Duodenal mucosa (tissue), 2 donors: ENCODE measurements at regions not wholly inside any gene's neighbourhood (a gene's known extent, or its start where the extent isn't known, plus 50 kb on each side); places are given as distances from the start of the nearest gene placed in this dataset.

Experiments used
- H3K27ac ChIP-seq: one replicate; pipeline ENCODE4 v1.7.0; 2013; ENCODE audit warnings: low read depth, low read length
- H3K27me3 ChIP-seq, 2 donors: one replicate each; pipeline ENCODE4 v1.7.0; 2013; ENCODE audit warnings: low read length in 2 of 2, control low read depth in 1 of 2; ENCODE audit not compliant: insufficient read depth in 2 of 2, control insufficient read depth in 1 of 2
- H3K36me3 ChIP-seq, 2 donors: one replicate each; pipeline ENCODE4 v1.7.0; 2013; ENCODE audit warnings: low read length in 2 of 2, control low read depth in 1 of 2; ENCODE audit not compliant: insufficient read depth in 2 of 2, control insufficient read depth in 1 of 2
- H3K4me1 ChIP-seq, 2 donors: one replicate each; pipeline ENCODE4 v1.7.0; 2013; ENCODE audit warnings: low read length in 2 of 2, control low read depth in 1 of 2; ENCODE audit not compliant: insufficient read depth in 2 of 2, control insufficient read depth in 1 of 2
- H3K4me3 ChIP-seq, 2 donors: one replicate each; pipeline ENCODE4 v1.7.0; 2013; ENCODE audit warnings: low read length in 2 of 2, low read depth in 1 of 2
- H3K9ac ChIP-seq, 2 donors: one replicate each; pipeline ENCODE4 v1.7.0; 2013; ENCODE audit warnings: low read length in 2 of 2, low read depth in 1 of 2
- H3K9me3 ChIP-seq, 2 donors: one replicate each; pipeline ENCODE4 v1.7.0; 2013; ENCODE audit warnings: low read length in 2 of 2, control low read depth in 1 of 2; ENCODE audit not compliant: control insufficient read depth in 1 of 2

DNA sequence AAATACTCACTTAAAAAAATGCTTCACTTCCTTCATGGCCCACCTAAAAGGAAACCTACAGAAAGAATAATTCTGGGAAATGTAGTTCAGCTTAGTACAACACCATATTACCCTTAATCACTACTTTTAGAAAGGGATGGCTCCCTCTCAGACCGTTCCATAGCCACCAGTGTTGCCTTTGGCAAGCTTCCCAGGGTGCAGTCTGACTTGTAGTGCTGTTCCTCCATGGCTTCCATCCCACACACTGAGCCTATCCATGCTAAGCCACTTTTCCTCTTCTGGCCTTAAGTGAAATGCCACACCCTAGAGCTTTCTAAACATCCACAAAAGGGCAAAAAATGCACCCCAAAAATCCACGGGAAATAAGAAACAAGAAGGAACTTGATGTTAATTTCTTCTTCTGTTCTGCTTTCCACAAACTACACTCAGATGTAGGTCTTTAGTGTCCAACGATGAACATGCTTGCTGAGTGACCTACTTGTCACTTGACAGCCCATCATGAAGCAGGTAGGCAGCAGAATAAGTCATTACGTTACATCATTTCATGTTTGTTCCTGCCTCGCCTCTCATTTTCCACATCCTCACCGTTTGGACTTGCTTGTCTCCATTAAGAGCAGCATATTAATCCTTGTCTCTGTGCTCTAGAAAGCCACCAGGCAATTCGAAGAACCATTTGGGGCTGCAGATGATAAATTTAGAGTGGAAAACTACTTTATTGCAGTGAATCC lies 391.1 kb upstream of the GRAMD2B start:
- Histone ChIP-seq H3K4me1 (no peaks in the 10 kb centered on the region), H3K27ac (no peak overlapping the region), H3K4me3 (no peak overlapping the region), H3K9me3 (peaks cover 0 to 8% of the 10 kb centered on the region in 2 donors), H3K27me3 (no peaks in the 10 kb centered on the region), H3K36me3 (no peaks in the 10 kb centered on the region), H3K9ac (no peak overlapping the region)

DNA sequence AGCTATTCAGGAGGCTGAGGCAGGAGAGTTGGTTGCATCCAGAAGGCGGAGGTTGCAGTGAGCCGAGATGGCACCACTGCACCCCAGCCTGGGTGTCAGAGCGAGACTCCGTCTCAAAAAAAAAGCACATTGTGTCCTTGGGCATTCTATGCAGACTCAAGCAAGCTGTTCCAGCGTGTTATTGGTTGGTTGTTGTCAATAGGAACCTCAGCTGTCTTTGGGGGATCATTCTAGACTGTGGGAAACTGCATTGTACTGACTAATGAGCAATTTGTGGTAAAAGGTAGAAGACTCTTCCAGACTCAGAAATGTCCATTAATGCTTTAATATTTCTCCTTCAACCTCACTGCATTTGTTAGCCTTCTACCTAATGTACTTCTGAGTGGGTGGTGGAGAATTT lies 379.5 kb upstream of the GRAMD2B start:
- no peaks in the 10 kb centered on the region for H3K27me3 ChIP-seq
- H3K27ac ChIP-seq = no peak overlapping the region
- no peak overlapping the region for H3K4me3 ChIP-seq
- H3K36me3 ChIP-seq = no peaks in the 10 kb centered on the region
- no peaks in the 10 kb centered on the region for H3K9me3 ChIP-seq
- H3K9ac ChIP-seq = no peak overlapping the region
- no peaks in the 10 kb centered on the region for H3K4me1 ChIP-seq

DNA sequence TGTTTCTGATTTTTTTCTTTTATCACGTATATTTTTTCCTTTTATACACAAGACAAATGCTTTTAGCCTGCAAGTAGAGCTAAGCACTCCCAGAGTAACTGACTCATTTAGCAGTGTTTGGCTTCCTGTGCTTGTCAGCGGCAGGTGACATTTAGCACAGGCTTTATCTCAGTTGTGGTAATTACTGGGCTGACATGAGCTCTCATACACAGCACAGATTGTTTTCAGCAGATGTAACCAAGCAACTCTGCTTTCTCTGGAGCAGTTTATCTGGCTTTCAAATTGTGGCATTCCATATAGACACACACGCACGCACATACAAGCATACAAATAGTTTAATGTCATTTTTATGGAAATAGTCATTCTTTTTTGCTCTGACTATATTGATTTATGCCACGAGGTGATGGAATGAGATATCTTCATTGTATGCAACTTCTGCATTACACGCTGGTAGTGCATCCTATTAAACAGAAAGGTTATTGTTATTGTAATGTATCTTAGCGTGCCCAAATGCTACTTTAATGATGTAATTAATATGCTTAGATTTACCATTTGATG lies 379.0 kb upstream of the GRAMD2B start:
- Histone ChIP-seq H3K4me1 (no peaks in the 10 kb centered on the region), H3K27me3 (no peaks in the 10 kb centered on the region), H3K27ac (no peak overlapping the region), H3K9ac (no peak overlapping the region), H3K4me3 (no peak overlapping the region), H3K9me3 (no peaks in the 10 kb centered on the region), H3K36me3 (no peaks in the 10 kb centered on the region)

DNA sequence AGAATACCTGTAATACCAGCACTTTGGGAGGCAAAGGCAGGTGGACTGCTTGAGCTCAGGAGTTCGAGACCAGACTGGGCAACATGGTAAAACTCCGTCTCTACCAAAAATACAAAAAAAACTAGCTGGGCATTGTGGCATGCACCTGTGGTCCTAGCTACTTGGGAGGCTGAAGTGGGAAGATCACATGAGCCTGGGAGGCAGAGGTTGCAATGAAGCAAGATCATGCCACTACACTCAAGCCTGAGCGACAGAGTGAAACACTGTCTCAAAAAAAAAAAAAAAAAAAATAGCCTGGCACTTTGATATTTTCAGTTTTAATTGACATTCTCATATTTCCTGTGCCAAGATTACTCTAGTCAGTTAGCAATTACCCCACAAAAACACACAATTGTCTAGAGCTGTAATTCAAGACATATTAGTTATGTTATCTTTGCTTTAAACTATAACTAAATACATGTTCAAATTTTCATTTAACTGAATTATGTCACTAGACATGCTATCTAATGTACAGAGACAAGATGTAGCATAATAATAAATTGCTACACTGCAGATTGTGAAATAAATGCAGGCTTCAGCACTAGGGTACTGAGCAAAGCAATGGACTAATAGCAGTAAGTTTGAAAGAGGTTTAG lies 378.2 kb upstream of the GRAMD2B start:
- Histone ChIP-seq H3K4me1 (no peaks in the 10 kb centered on the region), H3K27me3 (no peaks in the 10 kb centered on the region), H3K36me3 (no peaks in the 10 kb centered on the region), H3K9me3 (no peaks in the 10 kb centered on the region), H3K27ac (no peak overlapping the region), H3K4me3 (no peak overlapping the region), H3K9ac (no peak overlapping the region)

DNA sequence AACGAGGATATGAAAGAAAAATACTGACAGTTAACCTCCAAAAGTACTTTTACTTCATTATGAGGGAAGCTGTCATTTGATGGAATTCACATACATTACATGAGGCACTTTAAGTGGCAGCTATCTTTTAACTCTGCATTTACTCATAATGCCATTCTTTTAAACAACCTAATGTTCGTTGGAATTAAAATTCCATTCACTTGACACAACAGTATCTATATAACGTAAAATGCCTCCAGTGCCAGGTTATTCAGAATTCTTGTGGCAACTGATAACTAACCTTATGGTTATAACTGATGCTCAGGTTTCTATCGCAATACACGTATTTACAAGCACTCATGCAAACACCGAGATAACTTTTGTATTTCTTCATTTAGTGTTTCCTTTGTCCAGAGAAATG lies 376.9 kb upstream of the GRAMD2B start:
- H3K27ac ChIP-seq = no peak overlapping the region
- no peaks in the 10 kb centered on the region for H3K36me3 ChIP-seq
- H3K4me1 ChIP-seq = no peaks in the 10 kb centered on the region
- no peaks in the 10 kb centered on the region for H3K9me3 ChIP-seq
- H3K4me3 ChIP-seq = no peak overlapping the region
- H3K27me3 ChIP-seq = no peaks in the 10 kb centered on the region
- H3K9ac ChIP-seq = no peak overlapping the region

DNA sequence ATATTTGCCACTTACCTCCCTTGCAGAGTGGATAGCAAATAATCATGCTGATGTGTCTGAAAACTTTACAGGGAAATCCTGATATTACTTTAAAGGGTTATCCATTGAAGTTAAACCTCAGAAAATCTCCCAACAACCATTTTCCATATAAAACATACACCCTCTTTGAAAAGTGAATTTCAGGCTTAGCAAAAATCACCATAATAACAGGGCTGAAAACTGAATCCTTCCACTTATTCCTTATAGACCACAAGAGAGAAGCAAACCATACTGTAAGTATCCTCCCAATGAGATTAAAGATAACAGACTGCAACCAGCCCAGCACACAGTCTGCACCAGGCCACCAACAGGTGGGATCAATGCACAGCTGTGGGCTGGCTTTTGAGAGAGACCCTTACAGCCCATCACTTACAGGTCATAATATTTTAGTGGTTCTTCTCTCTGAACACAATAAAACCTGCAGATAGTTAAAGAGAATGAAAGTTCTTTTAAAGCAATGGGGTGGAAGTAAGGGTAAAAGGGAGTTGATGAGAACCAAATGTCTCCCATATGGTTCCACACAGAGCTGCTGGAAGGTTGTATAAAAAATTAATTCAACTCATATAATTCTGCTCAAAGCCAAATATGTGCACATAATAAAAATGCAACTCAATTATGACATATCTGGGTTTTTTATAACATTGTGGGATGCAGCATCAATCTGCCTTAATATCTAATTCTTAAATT lies 376.2 kb upstream of the GRAMD2B start:
- Histone ChIP-seq H3K4me1 (no peaks in the 10 kb centered on the region), H3K27me3 (no peaks in the 10 kb centered on the region), H3K9me3 (no peaks in the 10 kb centered on the region), H3K9ac (no peak overlapping the region), H3K27ac (no peak overlapping the region), H3K36me3 (no peaks in the 10 kb centered on the region), H3K4me3 (no peak overlapping the region)

DNA sequence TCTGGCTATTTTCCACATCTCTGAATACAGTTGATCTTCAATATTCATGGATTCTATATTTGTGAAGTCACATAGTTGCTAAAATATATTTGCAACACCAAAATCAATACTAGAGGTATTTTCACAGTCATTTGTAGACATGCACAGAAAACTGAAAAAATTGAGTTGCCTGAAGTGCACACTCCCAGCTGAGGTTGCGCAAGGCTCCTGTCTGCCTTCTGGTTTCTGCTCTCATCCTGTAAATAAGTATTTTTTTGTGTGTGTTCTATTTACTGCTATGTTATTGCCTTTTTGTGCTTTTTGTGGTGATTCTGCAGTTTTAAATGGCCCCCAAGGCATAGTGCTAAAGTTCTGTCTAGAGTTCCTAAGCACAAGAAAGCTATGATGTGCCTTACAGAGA lies 371.1 kb upstream of the GRAMD2B start:
- H3K9ac ChIP-seq = no peak overlapping the region
- no peak overlapping the region for H3K4me3 ChIP-seq
- H3K36me3 ChIP-seq = no peaks in the 10 kb centered on the region
- H3K4me1 ChIP-seq = no peaks in the 10 kb centered on the region
- no peak overlapping the region for H3K27ac ChIP-seq
- no peaks in the 10 kb centered on the region for H3K9me3 ChIP-seq
- H3K27me3 ChIP-seq = no peaks in the 10 kb centered on the region

DNA sequence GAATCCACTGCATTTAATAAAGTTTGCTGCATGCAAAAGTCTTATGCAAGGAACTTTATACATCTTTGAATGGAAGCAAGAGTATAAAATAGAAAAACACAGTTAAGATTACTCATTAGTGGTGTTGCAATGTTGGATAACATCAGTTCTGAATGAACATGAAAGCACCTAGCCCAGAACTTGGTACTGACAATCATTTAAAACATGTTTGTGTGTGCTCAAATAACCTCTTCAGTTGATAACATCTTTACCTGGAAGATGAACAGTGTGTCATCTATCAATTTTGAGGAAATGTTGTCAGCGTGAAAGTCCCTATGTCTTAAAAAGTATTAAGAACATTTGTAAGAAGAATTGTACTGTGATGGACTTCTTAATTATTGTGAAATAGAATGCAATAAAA lies 370.4 kb upstream of the GRAMD2B start:
- no peak overlapping the region for H3K27ac ChIP-seq
- H3K4me3 ChIP-seq = no peak overlapping the region
- no peaks in the 10 kb centered on the region for H3K27me3 ChIP-seq
- H3K4me1 ChIP-seq = no peaks in the 10 kb centered on the region
- H3K9ac ChIP-seq = no peak overlapping the region
- H3K36me3 ChIP-seq = no peaks in the 10 kb centered on the region
- H3K9me3 ChIP-seq = no peaks in the 10 kb centered on the region

DNA sequence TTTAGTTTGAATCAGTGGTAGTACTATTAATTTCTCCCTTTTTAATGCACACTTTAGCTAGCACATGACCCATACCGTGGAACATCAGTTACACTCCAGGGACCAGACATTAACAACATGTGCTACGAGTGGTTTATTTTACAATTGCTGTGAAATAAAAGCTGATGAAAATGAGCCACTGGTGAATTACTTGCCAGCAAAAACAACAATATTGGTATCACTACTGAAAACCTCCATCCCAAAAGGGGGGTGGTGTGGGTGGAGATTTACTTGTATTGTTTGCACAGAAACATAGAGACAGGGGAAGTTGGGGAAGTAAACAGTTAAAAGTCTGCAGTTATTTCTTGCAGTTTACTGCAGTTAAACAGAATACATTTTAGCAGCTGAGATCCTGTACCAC lies 369.6 kb upstream of the GRAMD2B start:
- H3K4me3 ChIP-seq = no peak overlapping the region
- no peaks in the 10 kb centered on the region for H3K9me3 ChIP-seq
- no peaks in the 10 kb centered on the region for H3K27me3 ChIP-seq
- H3K27ac ChIP-seq = no peak overlapping the region
- H3K9ac ChIP-seq = no peak overlapping the region
- H3K36me3 ChIP-seq = no peaks in the 10 kb centered on the region
- no peaks in the 10 kb centered on the region for H3K4me1 ChIP-seq
